Neural cell (in vitro differentiated cells): ENCODE measurements at regions not wholly inside any gene's neighbourhood (a gene's known extent, or its start where the extent isn't known, plus 50 kb on each side); places are given as distances from the start of the nearest gene placed in this dataset.
A peak's percentile ranks its signal among the peaks of the same experiment; 100 is the strongest.

ENCODE experiments used
- H2AFZ ChIP-seq: fragments of 200-600, 300-800 bp; sonication (generic), shearing (Covaris generic); 2 replicates; pipeline ENCODE4 v1.6.0; 2014; ENCODE audit warnings: low read depth, mild to moderate bottlenecking, antibody characterized with exemption, low read length, moderate library complexity
- H3F3A ChIP-seq: fragments of 200-600 bp; shearing (Covaris generic); 2 replicates; pipeline ENCODE4 v1.6.1; 2016; ENCODE audit warnings: mild to moderate bottlenecking, moderate library complexity, mixed read lengths, antibody characterized with exemption, low read length; ENCODE audit not compliant: insufficient read depth, poor library complexity, severe bottlenecking
- H3K27ac ChIP-seq: fragments of 200-600, 300-800 bp; sonication (generic), shearing (Covaris generic); 2 replicates; pipeline ENCODE4 v1.5.1; 2014; ENCODE audit warnings: mild to moderate bottlenecking, low read length, moderate library complexity
- H3K27me3 ChIP-seq: fragments of 300-800, 200-600 bp; sonication (generic), shearing (Covaris generic); 2 replicates; pipeline ENCODE4 v1.6.0; 2014; ENCODE audit warnings: mild to moderate bottlenecking, low read depth, low read length, moderate library complexity; ENCODE audit not compliant: insufficient read depth
- H3K36me3 ChIP-seq: fragments of 300-800, 200-600 bp; sonication (generic), shearing (Covaris generic); 2 replicates; pipeline ENCODE4 v1.5.1; 2014; ENCODE audit warnings: mild to moderate bottlenecking, antibody characterized with exemption, low read length, moderate library complexity; ENCODE audit not compliant: insufficient read depth
- H3K4me2 ChIP-seq: fragments of 300-800, 200-600 bp; sonication (generic), shearing (Covaris generic); 2 replicates; pipeline ENCODE4 v1.6.0; 2014; ENCODE audit warnings: mild to moderate bottlenecking, low read length
- H3K4me3 ChIP-seq: fragments of 300-800, 200-600 bp; sonication (generic), shearing (Covaris generic); 2 replicates; pipeline ENCODE4 v1.5.1; 2014; ENCODE audit warnings: mild to moderate bottlenecking, low read length, moderate library complexity
- H3K79me2 ChIP-seq: fragments of 200-600 bp; shearing (Covaris generic); replicated peaks from 2 replicates; pipeline ENCODE4 v1.6.0; 2014; ENCODE audit warnings: mild to moderate bottlenecking, low read length, moderate library complexity; ENCODE audit not compliant: insufficient read depth
- H3K9ac ChIP-seq: fragments of 300-800, 200-600 bp; sonication (generic), shearing (Covaris generic); 2 replicates; pipeline ENCODE4 v1.6.1; 2016; ENCODE audit warnings: mild to moderate bottlenecking, low read length, mixed read lengths
- H3K9me2 ChIP-seq: fragments of 200-600 bp; shearing (Covaris generic); 2 replicates; pipeline ENCODE4 v1.6.1; 2016; ENCODE audit warnings: mild to moderate bottlenecking, low read length, mixed read lengths; ENCODE audit not compliant: insufficient read depth
- H3K9me3 ChIP-seq: fragments of 200-600, 300-800 bp; sonication (generic), shearing (Covaris generic); 2 replicates; pipeline ENCODE4 v1.6.1; 2016; ENCODE audit warnings: mild to moderate bottlenecking, mixed run types, low read length, moderate library complexity, mixed read lengths
- H4K20me1 ChIP-seq: fragments of 200-600 bp; shearing (Covaris generic); 2 replicates; pipeline ENCODE4 v1.6.1; 2016; ENCODE audit warnings: mild to moderate bottlenecking, mixed run types; ENCODE audit not compliant: insufficient read depth
- CTCF ChIP-seq: fragments of 450-650 bp; IDR thresholded peaks from 2 replicates; pipeline ENCODE4 v1.5.1; 2014; ENCODE audit warnings: antibody characterized with exemption, mild to moderate bottlenecking, moderate library complexity; ENCODE audit not compliant: poor library complexity, severe bottlenecking
- EP300 ChIP-seq: fragments of 450-650 bp; conservative IDR thresholded peaks from 2 replicates; pipeline ENCODE4 v1.6.1; 2014; ENCODE audit warnings: antibody characterized with exemption, mild to moderate bottlenecking, moderate library complexity; ENCODE audit not compliant: poor library complexity, severe bottlenecking
- EZH2 ChIP-seq: fragments of 200-600, 300-800 bp; shearing (Covaris generic), sonication (generic); IDR thresholded peaks from 2 replicates; pipeline ENCODE4 v1.6.1; 2014; ENCODE audit warnings: antibody characterized with exemption, low read length, borderline replicate concordance, mild to moderate bottlenecking; ENCODE audit not compliant: insufficient read depth, poor library complexity, severe bottlenecking
- MXI1 ChIP-seq: fragments of 450-650 bp; conservative IDR thresholded peaks from 2 replicates; pipeline ENCODE4 v1.6.1; 2014; ENCODE audit warnings: antibody characterized with exemption, mild to moderate bottlenecking; ENCODE audit not compliant: poor library complexity, severe bottlenecking
- POLR2AphosphoS5 ChIP-seq: IDR thresholded peaks from 2 replicates; pipeline ENCODE4 v1.6.1; 2012
- RAD21 ChIP-seq: fragments of 450-650 bp; conservative IDR thresholded peaks from 2 replicates; pipeline ENCODE4 v1.6.1; 2014; ENCODE audit warnings: antibody characterized with exemption, mild to moderate bottlenecking, moderate library complexity
- SMC3 ChIP-seq: fragments of 450-650 bp; conservative IDR thresholded peaks from 2 replicates; pipeline ENCODE4 v1.6.1; 2014; ENCODE audit warnings: antibody characterized with exemption, mild to moderate bottlenecking, moderate library complexity; ENCODE audit not compliant: poor library complexity
- TAF1 ChIP-seq: IDR thresholded peaks from 2 replicates; pipeline ENCODE4 v1.6.1; 2012; ENCODE audit warnings: low read depth
- TF ChIP-seq, protein P1 (sequence below): IDR thresholded peaks from 2 replicates; pipeline ENCODE4 v1.6.1; 2012; ENCODE audit warnings: borderline replicate concordance

GRCh38 chr11:81245791-81246190 is 1487.9 kb downstream of the FAM181B start:
- Histone ChIP-seq H3K9ac (no peak overlapping the region), H3K4me2 (no peak overlapping the region), H4K20me1 (no peaks in the 10 kb centered on the region), H3F3A (no peaks in the 10 kb centered on the region), H3K27ac (no peak overlapping the region), H3K9me3 (no peaks in the 10 kb centered on the region), H2AFZ (no peak overlapping the region), H3K79me2 (no peaks in the 10 kb centered on the region), H3K9me2 (no peaks in the 10 kb centered on the region), H3K4me3 (no peak overlapping the region), H3K36me3 (no peaks in the 10 kb centered on the region), H3K27me3 (no peaks in the 10 kb centered on the region)
- TF ChIP-seq EZH2: no peak

DNA sequence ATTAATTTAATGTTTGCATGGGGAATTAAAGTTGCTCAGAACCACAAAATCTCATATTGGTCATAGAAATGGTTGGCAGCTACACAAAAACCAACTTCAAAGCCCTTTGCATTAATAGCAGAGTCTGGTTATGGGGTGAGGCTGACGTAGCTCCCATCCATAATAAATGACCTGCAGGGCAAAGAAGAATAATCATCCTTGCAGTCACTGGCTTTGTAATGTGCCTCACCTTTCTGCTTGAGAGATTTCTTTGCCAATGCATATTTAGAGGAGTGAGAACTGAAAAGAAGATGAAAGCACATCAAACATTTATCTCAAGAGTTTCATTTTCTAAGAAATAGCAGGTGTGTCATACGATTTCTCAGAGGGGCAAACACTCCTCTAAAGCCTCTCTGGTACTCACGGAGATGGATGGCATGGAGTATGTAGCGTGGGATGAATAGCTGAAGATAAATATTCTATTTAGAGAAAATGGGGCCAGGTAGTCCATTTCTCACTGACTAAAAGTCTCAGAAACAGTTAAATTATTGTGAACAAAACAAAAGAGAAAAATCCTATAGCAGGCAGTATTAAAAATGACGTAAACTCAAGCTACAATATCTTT is 1491.9 kb downstream of the FAM181B start:
- Histone ChIP-seq H2AFZ (no peak overlapping the region), H3K36me3 (no peaks in the 10 kb centered on the region), H4K20me1 (no peaks in the 10 kb centered on the region), H3K27ac (no peak overlapping the region), H3F3A (no peaks in the 10 kb centered on the region), H3K4me2 (no peak overlapping the region), H3K9ac (no peak overlapping the region), H3K9me2 (no peaks in the 10 kb centered on the region), H3K4me3 (no peak overlapping the region), H3K9me3 (no peaks in the 10 kb centered on the region), H3K79me2 (no peaks in the 10 kb centered on the region), H3K27me3 (no peaks in the 10 kb centered on the region)
- TF ChIP-seq CTCF: no peak
- TF ChIP-seq EZH2: no peak
- no peak for TF ChIP-seq MXI1
- TF ChIP-seq, protein P1, sequence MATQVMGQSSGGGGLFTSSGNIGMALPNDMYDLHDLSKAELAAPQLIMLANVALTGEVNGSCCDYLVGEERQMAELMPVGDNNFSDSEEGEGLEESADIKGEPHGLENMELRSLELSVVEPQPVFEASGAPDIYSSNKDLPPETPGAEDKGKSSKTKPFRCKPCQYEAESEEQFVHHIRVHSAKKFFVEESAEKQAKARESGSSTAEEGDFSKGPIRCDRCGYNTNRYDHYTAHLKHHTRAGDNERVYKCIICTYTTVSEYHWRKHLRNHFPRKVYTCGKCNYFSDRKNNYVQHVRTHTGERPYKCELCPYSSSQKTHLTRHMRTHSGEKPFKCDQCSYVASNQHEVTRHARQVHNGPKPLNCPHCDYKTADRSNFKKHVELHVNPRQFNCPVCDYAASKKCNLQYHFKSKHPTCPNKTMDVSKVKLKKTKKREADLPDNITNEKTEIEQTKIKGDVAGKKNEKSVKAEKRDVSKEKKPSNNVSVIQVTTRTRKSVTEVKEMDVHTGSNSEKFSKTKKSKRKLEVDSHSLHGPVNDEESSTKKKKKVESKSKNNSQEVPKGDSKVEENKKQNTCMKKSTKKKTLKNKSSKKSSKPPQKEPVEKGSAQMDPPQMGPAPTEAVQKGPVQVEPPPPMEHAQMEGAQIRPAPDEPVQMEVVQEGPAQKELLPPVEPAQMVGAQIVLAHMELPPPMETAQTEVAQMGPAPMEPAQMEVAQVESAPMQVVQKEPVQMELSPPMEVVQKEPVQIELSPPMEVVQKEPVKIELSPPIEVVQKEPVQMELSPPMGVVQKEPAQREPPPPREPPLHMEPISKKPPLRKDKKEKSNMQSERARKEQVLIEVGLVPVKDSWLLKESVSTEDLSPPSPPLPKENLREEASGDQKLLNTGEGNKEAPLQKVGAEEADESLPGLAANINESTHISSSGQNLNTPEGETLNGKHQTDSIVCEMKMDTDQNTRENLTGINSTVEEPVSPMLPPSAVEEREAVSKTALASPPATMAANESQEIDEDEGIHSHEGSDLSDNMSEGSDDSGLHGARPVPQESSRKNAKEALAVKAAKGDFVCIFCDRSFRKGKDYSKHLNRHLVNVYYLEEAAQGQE: no peak
- TF ChIP-seq RAD21: no peak
- no peak for TF ChIP-seq EP300
- TF ChIP-seq POLR2AphosphoS5: no peak
- TF ChIP-seq SMC3: no peak
- TF ChIP-seq TAF1: no peak

DNA sequence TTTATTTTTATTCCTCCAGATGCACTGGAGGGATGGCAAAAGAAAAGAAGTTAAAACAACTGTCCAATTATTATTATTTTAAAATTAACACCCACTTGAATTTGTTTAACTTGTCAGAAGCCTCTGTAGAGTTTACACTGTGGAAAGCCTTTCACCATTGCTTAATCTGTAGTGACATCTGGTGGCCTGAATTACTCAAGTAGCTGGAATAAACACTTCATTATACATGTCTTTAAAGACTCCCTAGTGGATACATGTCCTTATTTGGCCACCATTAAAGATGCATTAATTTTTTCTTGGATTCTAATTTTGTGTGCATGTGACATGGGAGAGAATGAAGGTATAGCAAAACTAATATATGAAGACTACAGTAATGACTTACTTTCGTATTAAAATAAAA is 1496.5 kb downstream of the FAM181B start:
- H3K27me3 ChIP-seq: no peaks in the 10 kb centered on the region
- no peaks in the 10 kb centered on the region for H3K36me3 ChIP-seq
- H3K27ac ChIP-seq: no peak overlapping the region
- H3K9me3 ChIP-seq: no peaks in the 10 kb centered on the region
- no peak overlapping the region for H3K9ac ChIP-seq
- H3K9me2 ChIP-seq: no peaks in the 10 kb centered on the region
- no peak overlapping the region for H2AFZ ChIP-seq
- TF ChIP-seq POLR2AphosphoS5: no peak
- peak; percentile 81 for TF ChIP-seq CTCF
- TF ChIP-seq EZH2: no peak
- TF ChIP-seq, protein P1: no peak
- TF ChIP-seq SMC3: peak; percentile 92
- no peak for TF ChIP-seq TAF1
- TF ChIP-seq EP300: no peak
- TF ChIP-seq RAD21: peak; percentile 96
- no peaks in the 10 kb centered on the region for H4K20me1 ChIP-seq
- no peaks in the 10 kb centered on the region for H3K79me2 ChIP-seq
- no peak overlapping the region for H3K4me2 ChIP-seq
- H3K4me3 ChIP-seq: no peak overlapping the region
- H3F3A ChIP-seq: no peaks in the 10 kb centered on the region
